T-helper 2 cell (primary cell): ENCODE measurements at regions not wholly inside any gene's neighbourhood (a gene's known extent, or its start where the extent isn't known, plus 50 kb on each side); places are given as distances from the start of the nearest gene placed in this dataset.

Source experiments
- DNase-seq, 5 experiments: peaks; one replicate each; pipeline versions ENCODE4 v3.0.0 to v3.0.0-alpha.2; 2012 to 2022

DNA sequence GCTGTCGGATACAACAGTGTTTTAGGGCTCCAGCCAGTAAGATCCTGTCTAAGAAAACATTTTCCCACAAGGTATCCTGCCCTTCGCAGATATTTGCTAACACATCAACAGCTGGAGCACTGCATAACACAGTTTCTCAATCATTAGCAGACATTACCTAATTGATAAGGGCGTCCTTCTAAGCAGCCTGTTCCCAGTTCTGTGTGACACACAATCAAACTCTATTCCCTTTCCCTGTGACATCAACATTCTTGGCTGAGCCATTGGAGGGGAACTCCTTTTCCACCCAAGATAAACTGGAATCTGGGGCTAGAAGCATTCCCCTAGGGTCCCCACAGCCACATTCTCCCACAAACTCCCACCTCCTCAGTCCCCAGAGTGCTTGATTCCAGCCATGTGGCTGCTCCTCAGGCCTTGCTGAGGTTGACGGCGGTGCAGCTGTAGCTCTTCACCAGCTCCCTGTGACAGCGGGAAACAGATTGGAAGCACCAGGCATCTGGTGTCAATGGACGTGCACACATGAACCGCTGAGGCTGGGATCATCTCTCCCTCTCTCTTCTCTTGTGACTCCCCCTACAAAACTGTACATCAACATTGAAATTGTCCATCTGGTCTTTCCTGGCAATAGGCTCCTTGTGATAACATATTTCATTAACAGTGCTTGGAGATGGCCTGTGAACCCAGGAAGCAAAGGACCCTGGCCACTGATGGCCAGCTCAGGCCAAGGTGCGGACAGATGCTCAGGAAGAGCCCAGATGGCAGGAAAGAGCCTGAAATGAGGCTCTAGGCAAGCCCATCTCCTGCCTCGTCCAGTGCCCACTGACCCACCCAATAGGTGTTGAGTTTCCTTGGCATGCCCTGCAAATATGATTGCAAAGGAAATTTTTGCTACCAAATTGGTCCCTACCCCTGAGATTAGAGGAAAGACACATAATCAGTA lies 131.1 kb upstream of the TBX20 start:
- DNase-seq: no peak

DNA sequence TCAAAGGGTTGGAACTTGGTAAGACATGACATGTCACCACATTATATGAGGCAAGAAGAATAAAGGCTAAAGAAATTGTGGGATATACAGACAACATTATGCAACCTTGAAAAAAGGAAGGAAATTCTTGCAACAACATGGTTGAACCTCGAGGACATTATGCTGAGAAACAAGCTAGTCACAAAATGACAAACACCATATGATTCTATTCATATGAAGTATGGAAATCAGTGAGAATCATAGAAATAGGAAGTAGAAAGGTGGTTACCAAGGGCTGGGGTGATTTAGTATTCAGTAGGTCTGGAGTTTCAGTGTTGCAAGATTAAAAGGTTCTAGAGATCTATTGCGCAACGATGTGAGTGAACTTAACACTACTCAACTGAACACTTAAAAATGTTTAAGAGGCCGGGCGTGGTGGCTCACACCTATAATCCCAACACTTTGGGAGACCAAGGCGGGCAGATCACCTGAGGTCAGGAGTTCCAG lies 126.9 kb upstream of the TBX20 start:
- DNase-seq: no peak

DNA sequence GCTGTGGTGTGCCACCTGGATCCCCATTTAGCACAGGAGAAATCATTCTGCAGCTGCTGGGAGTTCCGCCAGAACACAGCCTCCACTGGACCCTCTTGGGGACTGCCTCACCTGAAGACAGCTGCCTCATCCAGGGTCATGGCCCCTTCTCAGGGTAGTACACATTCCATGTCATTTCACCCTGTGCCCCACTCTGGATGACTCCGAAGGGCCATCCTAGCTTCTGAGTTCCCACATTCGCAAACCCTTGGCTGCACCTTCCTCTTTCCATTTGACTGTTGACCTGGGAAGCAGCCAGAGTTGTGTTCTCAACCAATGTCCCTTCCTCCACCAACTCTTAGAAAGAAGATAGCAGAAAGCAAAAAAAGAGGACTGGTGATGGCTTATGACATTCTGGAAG lies 125.6 kb upstream of the TBX20 start:
- DNase-seq: no peak

DNA sequence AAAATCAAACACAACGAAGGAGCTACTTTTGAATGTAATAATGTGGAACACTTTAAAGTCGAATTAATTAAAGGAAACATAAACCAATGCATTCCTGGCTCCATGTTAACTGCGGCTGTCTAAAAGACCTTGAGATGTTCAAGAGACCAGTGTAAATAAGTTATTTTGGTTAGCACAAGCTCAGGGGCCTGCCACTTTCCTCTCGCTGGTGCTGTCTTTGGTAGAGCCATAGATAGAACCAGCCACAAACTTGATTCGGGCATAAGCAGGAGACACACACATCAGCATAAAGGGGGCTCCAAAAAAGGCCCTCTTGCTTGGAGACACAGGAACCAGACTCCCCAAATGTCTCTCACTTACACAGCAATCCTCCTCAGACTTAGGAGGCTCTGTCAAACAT lies 121.6 kb upstream of the TBX20 start:
- no peak for DNase-seq

DNA sequence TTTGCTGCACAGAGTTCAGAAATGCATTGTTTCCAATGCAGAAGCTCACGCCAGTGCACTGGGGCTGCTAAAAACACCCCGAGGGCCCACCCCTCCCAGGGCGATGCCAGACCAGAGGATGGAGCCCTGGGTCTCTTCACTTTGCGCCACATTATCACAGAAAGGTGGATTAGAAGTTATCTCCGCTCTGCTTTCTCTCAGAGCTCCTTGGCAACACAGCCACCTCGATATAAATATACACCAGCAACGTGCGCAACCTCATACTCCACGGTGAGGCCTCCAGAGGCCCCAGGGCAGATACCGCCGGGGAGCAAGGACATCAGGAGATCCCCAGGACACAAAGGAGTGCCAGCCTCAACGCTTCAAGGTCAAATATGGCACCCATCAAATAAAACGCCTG lies 121.0 kb upstream of the TBX20 start:
- no peak for DNase-seq

DNA sequence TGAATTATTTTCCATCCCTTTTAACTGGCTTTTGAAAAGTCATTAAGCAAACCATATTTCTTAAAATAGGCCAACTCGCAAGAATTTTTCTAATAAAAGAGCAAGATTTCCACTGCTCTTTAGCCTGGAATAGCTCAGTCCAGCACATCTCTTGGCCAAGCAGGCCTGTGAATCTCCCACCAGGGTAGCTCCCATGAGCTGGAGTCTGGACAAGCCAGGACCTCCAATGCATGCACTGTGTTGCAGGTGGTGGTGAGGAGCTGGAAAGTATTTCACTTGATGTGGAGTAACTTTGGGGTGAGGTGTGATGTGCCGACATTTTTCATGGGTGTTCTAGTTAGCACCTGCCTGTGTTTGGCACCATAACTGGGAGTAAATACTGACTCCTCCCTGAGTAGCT lies 117.3 kb upstream of the TBX20 start:
- DNase-seq: no peak

DNA sequence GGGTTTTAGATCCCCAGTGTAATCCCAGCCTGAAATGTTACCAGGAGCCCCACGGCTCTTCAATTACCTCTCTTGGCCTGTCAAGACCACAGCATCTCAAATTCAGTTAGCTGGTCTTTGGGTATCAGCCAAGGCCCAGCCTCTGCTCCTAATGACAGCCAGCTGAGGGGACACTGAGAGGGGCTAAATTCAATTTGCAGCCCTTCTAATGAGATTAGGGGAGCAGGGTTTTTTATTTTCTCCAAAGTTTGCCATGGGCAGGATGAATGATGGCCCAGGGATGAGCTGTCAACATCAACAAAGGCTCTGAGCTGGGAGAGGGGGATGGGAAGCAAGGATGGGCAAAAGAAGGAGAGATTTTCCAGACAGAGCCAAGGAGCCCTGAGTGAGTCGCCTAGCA lies 116.8 kb upstream of the TBX20 start:
- no peak for DNase-seq

DNA sequence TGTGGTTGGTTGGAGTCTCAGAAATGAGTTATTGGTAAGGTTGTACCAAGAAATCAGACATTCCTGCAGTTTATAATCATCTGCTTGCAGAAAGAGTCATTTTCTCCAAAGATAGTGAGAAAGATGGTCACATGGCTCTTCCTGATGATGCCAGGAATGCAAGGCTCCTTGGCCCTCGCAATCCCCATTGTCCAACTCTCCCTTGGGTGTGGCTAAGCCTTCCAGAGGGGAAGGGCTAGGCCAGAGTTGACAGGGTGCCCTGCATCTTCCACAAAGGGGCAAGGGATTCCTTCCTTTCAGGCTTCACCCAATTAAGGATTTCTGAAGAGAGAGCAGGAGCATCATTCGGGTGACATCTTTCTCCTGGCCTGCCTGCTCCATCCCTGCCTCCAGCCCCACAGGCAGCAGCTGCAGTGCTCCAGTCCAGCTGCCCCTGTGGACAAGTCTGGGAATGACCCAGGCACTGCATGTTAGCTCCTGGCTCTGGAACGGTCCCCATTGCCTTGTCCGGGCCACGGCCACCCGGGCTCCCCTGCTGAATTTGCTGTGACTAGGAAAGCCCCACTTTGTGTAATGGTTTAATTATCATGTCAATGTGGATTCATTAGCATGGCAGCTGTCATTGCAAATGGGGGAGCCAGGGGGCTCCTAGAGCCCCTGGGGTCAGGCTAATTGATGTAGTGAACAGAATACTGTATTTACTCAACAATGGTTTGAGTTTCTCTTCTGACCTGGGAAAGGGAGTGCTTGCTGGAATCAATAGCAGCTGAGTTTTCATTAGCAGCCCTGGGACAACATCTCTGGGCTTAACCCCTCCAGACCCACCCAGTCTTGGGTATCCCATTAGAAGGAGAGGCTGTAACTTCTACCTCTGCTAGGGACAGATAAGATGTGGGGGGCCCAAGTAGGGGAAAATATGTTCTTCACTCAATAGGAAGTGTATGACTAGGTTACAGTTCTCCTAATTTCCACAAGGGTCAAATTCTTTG lies 112.6 kb upstream of the TBX20 start:
- no peak for DNase-seq

DNA sequence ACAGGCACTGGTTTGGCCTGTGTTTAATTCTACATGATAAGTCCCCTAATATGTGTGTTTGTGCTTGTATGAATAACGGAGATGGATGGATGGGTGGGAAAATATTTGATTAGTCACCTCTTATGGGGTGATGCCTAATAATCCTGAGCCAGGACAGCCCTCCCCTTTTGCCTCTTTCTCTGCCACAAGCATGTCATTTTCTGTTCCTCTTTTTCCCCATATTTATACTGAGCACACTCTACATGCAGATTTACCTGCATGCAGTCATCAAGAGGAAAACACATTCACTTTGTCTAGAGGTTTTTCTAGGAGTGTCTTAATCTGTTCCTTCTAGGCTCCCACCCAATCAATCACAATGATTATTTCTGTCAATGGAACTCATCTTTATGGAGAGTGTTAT lies 111.6 kb upstream of the TBX20 start:
- no peak for DNase-seq

DNA sequence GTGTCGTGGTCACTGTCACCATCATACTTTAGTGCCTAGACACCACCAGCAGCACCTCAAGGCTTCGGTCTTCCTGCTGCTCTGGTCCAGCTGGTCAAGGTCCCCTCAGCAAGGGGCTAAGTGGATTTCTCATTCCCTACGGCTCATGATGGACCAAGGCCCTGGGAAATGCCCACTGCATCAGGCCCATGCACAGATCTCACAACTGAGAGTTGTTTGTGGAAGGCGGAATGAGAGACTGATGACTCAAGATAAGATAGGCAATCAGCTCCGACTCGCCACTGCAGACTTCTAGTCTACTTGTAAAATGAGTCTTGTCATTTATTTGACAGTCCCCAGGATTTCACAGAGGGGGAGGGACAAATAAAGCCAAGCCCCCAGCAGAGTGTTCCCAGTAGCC lies 108.4 kb upstream of the TBX20 start:
- no peak for DNase-seq

DNA sequence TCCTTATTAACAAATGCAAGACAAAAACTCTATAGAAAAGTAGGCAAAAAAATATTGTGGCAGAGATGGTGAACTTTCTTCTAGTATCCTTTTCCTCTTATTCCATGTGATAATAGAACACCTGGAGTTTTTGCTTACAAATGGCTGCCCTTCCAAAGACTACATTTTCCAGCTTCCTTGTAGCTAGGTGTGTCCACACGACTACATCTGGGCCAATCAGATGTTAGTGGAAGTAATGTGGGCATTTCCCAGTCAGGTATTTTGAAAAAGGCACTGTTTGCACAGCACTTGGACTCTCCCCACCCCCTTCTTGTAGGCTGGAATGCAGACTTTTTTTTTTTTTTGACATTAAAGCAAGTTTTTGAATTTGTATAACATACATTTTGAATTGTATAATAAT lies 105.5 kb upstream of the TBX20 start:
- DNase-seq: no peak

DNA sequence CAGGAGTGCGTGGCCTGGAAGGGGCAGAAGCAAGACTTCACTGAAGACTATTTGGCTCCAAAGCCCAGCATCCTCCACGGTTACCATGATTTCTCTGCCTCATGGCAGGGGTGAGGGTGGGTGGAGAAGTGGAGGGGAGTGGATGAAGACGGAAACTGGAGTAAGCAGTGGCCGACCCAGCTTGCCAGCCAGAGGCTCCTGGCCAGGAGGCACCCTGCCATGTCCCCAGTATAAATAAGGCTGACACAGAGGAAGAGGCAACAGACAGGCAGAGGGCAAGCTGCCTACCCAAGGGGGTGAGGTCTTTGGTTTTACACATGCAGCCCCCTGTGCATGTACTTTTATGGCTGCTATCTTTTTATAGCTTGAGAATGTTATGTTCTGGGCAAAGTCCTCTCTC lies 102.6 kb upstream of the TBX20 start:
- DNase-seq: no peak

DNA sequence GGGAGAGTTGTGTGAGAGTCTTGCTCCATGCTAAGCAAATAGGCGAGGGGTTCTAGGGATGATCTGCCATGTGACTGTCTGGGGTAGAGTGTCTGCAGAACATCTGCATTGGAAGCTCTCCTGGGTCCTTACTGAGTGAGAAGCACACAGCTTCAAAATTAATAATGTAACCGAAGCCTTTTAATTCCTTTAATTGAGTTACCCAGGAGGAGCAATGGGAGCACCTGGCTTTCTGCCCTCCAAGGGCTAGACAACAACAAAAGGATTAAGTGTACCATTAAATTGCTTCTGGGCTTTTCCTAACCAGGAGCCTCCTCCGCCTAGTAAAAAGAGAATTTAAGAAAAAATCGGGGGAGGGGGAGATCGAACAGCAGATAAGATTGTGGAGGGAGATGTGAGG lies 102.0 kb upstream of the TBX20 start:
- DNase-seq: no peak

DNA sequence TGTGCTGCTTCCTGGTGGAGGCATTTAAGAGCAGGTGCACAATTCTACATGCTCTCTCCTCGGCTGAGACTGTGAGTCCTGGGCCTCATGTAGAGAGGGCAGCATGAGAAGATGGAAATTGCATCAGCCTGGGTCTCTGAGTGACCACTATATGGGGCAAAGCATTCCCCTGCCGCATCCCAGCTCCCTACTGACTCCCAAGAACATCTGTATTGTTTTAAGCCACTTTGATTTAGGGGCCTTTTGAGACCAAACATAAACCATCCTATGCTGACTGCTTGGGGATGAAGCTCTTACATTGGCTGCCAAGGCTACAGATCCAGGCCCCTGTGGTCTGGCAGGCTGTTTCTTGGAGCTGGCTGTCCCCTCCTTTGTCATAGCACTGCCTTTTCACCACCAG lies 101.3 kb upstream of the TBX20 start:
- DNase-seq: no peak

DNA sequence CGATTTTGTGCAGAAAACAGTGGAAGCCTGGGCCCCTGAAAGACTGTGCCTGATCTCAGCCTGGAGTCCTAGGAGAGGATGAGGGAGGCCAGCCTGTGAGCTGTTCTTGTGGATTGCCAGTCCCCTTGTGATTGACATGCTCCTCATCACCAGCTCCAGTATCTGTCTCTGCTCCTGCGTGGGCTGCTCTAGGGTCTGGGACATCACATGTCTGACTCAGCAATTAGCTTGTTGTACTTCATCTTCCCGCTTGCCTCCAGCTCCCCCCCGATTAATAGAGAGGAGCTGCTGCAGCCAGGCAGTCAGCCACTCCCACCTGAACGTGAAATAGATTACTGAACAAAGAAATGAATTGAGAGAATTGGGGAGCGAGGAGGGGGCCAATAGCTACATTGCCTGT lies 99.6 kb upstream of the TBX20 start:
- no peak for DNase-seq

DNA sequence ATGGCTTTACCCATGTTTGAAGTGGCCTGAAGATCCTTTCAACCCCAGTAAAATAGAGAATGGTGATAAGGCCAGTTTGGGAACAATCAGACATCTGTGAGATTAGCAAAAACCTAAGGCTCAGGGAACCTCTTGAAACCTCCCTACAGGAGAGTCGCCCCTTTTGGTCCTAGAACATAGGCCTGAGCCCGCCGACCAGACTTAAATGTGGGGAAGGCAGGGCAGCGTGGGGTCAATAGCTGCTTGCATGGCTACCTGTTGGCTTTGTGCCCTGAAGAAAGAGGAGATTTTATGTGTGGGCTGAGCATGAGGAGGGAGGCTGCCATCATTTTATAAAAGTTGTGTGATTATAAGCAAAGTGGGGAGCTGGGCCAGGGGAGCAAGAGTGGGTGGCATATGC lies 97.6 kb upstream of the TBX20 start:
- DNase-seq: no peak

DNA sequence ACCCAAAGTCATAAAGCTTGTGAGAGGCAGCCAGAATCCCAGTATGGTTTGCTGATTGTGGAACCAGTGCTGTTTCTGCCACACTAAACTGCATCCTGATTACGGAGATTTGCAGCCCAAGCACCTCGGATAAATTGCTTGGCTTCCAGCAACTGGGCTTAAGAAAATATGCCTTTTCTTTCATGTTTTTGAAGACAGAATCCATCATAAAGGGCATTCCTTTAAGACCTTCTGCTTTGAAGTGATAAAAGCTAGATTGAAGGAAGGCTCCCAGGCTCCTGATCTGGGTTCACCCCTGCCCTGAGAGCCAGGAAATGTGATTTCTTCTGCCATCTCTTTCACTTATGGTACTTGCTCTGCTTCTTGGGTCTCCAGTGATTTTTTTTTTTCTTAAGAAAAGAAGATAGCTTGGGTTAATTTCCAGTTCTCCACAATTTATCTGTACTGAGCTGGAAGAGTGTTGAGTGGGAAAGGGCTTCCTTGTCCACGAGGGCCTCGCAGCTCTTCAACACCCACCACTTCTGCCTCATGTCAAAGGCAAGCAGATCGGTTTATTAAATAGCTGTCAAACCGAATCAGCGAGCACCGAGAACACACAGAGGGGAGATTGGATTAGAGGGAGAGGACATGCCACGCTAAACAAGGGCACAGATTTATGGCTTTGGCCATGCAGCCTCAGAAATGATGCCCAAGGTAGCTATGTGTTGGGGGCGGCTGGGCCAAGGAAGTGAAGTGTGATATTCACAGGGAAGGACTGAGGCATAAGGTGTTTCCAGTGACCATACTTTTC lies 94.9 kb upstream of the TBX20 start:
- DNase-seq: no peak

DNA sequence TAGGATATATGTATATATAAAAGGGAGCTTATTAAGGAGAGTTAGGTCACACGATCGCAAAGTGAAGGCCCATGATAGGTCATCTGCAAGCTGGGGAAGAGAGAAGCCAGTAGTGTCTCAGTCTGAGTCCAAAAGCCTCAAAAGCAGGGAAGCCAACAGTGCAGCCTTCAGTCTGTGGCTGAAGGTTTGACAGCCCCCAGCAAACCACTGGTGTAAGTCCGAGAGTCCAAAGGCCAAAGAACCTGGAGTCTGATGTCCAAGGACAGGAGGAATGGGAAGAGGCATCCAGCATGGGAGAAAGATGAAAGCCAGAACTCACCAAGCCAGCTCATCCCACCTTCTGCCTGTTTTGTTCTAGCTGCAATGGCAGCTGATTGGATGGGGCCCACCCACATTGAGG lies 88.9 kb upstream of the TBX20 start:
- no peak for DNase-seq

DNA sequence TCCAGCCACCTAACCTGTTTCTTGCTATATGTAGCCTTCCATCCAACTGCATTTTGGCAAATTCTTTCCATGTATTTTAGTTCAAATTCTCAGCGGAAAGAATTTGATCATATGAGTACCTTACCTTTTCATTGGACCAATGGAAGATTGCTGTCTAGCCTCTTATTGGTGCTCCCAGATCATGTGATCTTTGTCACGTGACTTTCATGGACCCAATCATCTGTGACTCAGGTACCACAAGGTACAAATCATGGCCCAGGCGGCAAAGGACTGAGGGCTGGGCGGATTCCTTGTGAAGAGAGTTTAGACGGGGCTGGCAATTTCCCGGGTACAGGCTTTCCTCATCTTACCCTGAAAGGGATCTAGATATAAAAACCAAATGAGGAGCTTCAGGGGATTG lies 85.9 kb upstream of the TBX20 start:
- no peak for DNase-seq

DNA sequence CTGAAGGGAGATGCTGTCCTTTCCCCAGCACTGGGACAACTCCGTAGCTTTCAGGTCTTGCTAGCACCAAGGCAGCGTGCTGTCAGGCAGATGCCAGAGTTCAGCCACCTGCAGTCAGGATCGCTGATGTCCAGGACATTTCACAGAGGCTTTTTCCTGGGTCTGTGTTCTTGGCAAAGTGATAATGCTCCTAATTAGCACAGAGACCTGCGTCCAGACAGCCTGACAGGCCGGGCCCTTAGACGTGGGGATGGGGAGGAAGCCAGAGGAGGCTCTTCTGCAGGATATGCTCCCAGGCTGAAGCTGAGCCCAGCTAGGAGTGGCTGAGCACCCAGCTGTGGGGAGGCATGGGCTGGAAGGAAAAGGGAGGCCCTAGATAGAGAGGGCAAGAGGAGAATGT lies 82.5 kb upstream of the TBX20 start:
- no peak for DNase-seq

DNA sequence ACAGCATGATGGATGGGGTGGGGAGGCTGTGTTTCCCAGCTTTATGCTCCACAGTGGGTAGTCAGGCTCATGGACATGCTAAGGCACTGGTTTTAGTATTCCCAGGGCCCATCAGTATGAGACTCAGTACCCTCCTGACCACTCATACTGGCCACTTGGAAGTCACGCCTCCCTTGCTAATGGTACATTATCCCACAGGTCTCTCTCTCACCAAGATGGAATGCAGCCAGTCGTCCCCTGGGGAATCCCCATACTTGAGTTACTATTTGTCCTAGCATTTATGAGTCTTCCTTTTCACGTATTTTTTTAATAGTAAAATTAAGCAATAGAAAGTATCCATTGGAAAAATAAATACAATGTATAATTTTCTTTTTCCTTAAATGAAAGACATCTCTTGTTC lies 80.6 kb upstream of the TBX20 start:
- DNase-seq: no peak

DNA sequence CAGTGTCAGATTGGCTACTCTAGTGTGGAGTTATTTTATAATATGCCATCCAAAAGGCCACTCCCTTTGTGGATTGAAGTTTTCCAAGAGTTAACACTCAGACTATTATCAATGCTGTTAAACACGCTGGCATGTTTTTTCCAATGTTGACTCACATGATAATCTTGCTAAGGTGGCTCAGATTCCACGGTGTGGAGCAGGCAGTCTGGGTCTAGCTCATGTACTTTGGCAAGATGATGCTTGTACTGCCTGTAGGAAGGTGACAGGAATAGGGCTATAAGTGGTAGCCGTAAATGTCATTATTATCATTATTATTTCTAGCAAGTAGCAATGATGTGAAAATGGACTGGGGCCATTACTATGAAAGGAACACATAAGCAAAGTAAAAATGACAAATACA lies 79.4 kb upstream of the TBX20 start:
- DNase-seq: no peak
